ENCODE measurements at regions not wholly inside any gene's neighbourhood (a gene's known extent, or its start where the extent isn't known, plus 50 kb on each side); places are given as distances from the start of the nearest gene placed in this dataset.

- no peak for TF ChIP-seq CTCF (IDR thresholded peaks at IDR 0.05; ENCODE audit: insufficient read depth, low read length)
- no peak for TF ChIP-seq POLR2AphosphoS5 (IDR thresholded peaks at IDR 0.05; ENCODE audit: low read depth)
- TF ChIP-seq, protein P1, sequence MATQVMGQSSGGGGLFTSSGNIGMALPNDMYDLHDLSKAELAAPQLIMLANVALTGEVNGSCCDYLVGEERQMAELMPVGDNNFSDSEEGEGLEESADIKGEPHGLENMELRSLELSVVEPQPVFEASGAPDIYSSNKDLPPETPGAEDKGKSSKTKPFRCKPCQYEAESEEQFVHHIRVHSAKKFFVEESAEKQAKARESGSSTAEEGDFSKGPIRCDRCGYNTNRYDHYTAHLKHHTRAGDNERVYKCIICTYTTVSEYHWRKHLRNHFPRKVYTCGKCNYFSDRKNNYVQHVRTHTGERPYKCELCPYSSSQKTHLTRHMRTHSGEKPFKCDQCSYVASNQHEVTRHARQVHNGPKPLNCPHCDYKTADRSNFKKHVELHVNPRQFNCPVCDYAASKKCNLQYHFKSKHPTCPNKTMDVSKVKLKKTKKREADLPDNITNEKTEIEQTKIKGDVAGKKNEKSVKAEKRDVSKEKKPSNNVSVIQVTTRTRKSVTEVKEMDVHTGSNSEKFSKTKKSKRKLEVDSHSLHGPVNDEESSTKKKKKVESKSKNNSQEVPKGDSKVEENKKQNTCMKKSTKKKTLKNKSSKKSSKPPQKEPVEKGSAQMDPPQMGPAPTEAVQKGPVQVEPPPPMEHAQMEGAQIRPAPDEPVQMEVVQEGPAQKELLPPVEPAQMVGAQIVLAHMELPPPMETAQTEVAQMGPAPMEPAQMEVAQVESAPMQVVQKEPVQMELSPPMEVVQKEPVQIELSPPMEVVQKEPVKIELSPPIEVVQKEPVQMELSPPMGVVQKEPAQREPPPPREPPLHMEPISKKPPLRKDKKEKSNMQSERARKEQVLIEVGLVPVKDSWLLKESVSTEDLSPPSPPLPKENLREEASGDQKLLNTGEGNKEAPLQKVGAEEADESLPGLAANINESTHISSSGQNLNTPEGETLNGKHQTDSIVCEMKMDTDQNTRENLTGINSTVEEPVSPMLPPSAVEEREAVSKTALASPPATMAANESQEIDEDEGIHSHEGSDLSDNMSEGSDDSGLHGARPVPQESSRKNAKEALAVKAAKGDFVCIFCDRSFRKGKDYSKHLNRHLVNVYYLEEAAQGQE (IDR thresholded peaks at IDR 0.05; ENCODE audit: insufficient replicate concordance, low read depth), result no peak
- no peak for TF ChIP-seq GABPA (IDR thresholded peaks at IDR 0.05; ENCODE audit: low read depth)
- TF ChIP-seq SPI1 (IDR thresholded peaks at IDR 0.05; ENCODE audit: borderline replicate concordance, low read depth), result no peak
Observed at GRCh38 chr1:177429234-177429633, 258.5 kb downstream of the BRINP2 start.
